Liver (tissue), 8 donors: ENCODE measurements at regions not wholly inside any gene's neighbourhood (a gene's known extent, or its start where the extent isn't known, plus 50 kb on each side); places are given as distances from the start of the nearest gene placed in this dataset.
"Not testable (repeated sequence)": the region's sequence is repeated elsewhere in the genome, so short reads cannot be mapped to it uniquely, and the experiment has no call there.

Experiments
- DNase-seq: peaks from one replicate; pipeline ENCODE4 v3.0.0-alpha.2; 2017; ENCODE audit warnings: low spot score
- H3K27ac ChIP-seq, 2 donors: one replicate each; pipeline ENCODE4 v1.7.0; 2013; ENCODE audit warnings: inconsistent platforms in 2 of 2, low read length in 2 of 2, control low read depth in 1 of 2, low read depth in 1 of 2, mild to moderate bottlenecking in 1 of 2
- H3K27me3 ChIP-seq, 4 donors: one replicate each; pipeline versions ENCODE4 v1.6.1 to v1.7.0; 2013; ENCODE audit warnings: low read length in 3 of 4, inconsistent platforms in 1 of 4, mild to moderate bottlenecking in 1 of 4, moderate library complexity in 1 of 4; ENCODE audit not compliant: control insufficient read depth in 4 of 4, insufficient read depth in 4 of 4
- H3K36me3 ChIP-seq, 4 donors: one replicate each; pipeline versions ENCODE4 v1.6.1 to v1.7.0; 2013; ENCODE audit warnings: low read length in 3 of 4, mild to moderate bottlenecking in 3 of 4, low read depth in 1 of 4, moderate library complexity in 1 of 4; ENCODE audit not compliant: control insufficient read depth in 4 of 4, insufficient read depth in 3 of 4
- H3K4me1 ChIP-seq, 4 donors: one replicate each; pipeline versions ENCODE4 v1.6.1 to v1.7.0; 2013; ENCODE audit warnings: low read length in 3 of 4, mild to moderate bottlenecking in 3 of 4, moderate library complexity in 1 of 4; ENCODE audit not compliant: control insufficient read depth in 4 of 4, insufficient read depth in 4 of 4
- H3K4me3 ChIP-seq, 3 donors: one replicate each; pipeline versions ENCODE4 v1.6.1 to v1.7.0; 2013; ENCODE audit warnings: low read length in 3 of 3, control low read depth in 1 of 3, low read depth in 1 of 3, mild to moderate bottlenecking in 1 of 3
- H3K9ac ChIP-seq, 2 donors: one replicate each; pipeline ENCODE4 v1.7.0; 2013; ENCODE audit warnings: low read length in 2 of 2, mild to moderate bottlenecking in 2 of 2, moderate library complexity in 2 of 2, control low read depth in 1 of 2, low read depth in 1 of 2
- H3K9me3 ChIP-seq, 4 donors: one replicate each; pipeline versions ENCODE4 v1.6.1 to v1.7.0; 2013; ENCODE audit warnings: low read length in 3 of 4; ENCODE audit not compliant: control insufficient read depth in 4 of 4
- CTCF ChIP-seq: fragments of 150-350 bp; IDR thresholded peaks from 2 replicates; pipeline ENCODE4 v1.5.1; 2017; ENCODE audit warnings: improper control_type of control experiment, low read depth, low read length; ENCODE audit not compliant: missing input control
- EGR1 ChIP-seq, 2 donors: IDR thresholded peaks; 2 replicates each; pipeline ENCODE4 v1.6.1; 2016 to 2018; ENCODE audit warnings: antibody characterized with exemption in 2 of 2, low read depth in 2 of 2
- FOXA1 ChIP-seq: IDR thresholded peaks from 2 replicates; pipeline ENCODE4 v1.6.1; 2016; ENCODE audit warnings: antibody characterized with exemption
- FOXA2 ChIP-seq: IDR thresholded peaks from 2 replicates; pipeline ENCODE4 v1.6.1; 2016; ENCODE audit warnings: antibody characterized with exemption
- GABPA ChIP-seq, 2 donors: IDR thresholded peaks in 1 of 2; conservative IDR thresholded peaks in 1 of 2; 2 replicates each; pipeline ENCODE4 v1.6.1; 2016; ENCODE audit warnings: antibody characterized with exemption in 2 of 2, mild to moderate bottlenecking in 1 of 2, moderate library complexity in 1 of 2
- HNF4A ChIP-seq, 2 donors: conservative IDR thresholded peaks; 2 replicates each; pipeline ENCODE4 v1.6.1; 2016; ENCODE audit warnings: antibody characterized with exemption in 2 of 2, mild to moderate bottlenecking in 2 of 2
- JUND ChIP-seq, 2 donors: IDR thresholded peaks; 2 replicates each; pipeline ENCODE4 v1.6.1; 2016; ENCODE audit warnings: antibody characterized with exemption in 2 of 2
- MAX ChIP-seq: IDR thresholded peaks from 2 replicates; pipeline ENCODE4 v1.6.1; 2016; ENCODE audit warnings: antibody characterized with exemption
- NR2F2 ChIP-seq: IDR thresholded peaks from 2 replicates; pipeline ENCODE4 v1.6.1; 2016; ENCODE audit warnings: antibody characterized with exemption
- RAD21 ChIP-seq, 2 donors: IDR thresholded peaks; 2 replicates each; pipeline ENCODE4 v1.6.1; 2016; ENCODE audit warnings: antibody characterized with exemption in 2 of 2, mild to moderate bottlenecking in 2 of 2
- RXRA ChIP-seq, 2 donors: IDR thresholded peaks; 2 replicates each; pipeline ENCODE4 v1.6.1; 2017 to 2018; ENCODE audit warnings: antibody characterized with exemption in 2 of 2, mild to moderate bottlenecking in 1 of 2
- SP1 ChIP-seq: IDR thresholded peaks from 2 replicates; pipeline ENCODE4 v1.6.1; 2018; ENCODE audit warnings: antibody characterized with exemption, mild to moderate bottlenecking
- TAF1 ChIP-seq: conservative IDR thresholded peaks from 2 replicates; pipeline ENCODE4 v1.6.1; 2016; ENCODE audit warnings: antibody characterized with exemption, mild to moderate bottlenecking
- YY1 ChIP-seq: IDR thresholded peaks from 2 replicates; pipeline ENCODE4 v1.6.1; 2016; ENCODE audit warnings: antibody characterized with exemption, mild to moderate bottlenecking
- WGBS: extraction: QIAGEN DNeasy Blood & Tissue Kit; methylation state at CpG from one replicate; pipeline ENCODE4 v1.1.7; 2013; 5-methylcytosine and 5-hydroxymethylcytosine counted together
- TF ChIP-seq, protein P1 (sequence below): IDR thresholded peaks from 2 replicates; pipeline ENCODE4 v1.6.1; 2016; ENCODE audit warnings: antibody characterized with exemption
- TF ChIP-seq, protein P2 (sequence below): IDR thresholded peaks from 2 replicates; pipeline ENCODE4 v1.6.1; 2016; ENCODE audit warnings: antibody characterized with exemption, mild to moderate bottlenecking
- TF ChIP-seq, protein P3 (sequence below): IDR thresholded peaks from 2 replicates; pipeline ENCODE4 v1.6.1; 2016; ENCODE audit warnings: antibody characterized with exemption
- donor health status: healthy.
- donor health status: healthy.
- donor health status: healthy.
- donor health status: healthy.
- donor health status: healthy.

DNA sequence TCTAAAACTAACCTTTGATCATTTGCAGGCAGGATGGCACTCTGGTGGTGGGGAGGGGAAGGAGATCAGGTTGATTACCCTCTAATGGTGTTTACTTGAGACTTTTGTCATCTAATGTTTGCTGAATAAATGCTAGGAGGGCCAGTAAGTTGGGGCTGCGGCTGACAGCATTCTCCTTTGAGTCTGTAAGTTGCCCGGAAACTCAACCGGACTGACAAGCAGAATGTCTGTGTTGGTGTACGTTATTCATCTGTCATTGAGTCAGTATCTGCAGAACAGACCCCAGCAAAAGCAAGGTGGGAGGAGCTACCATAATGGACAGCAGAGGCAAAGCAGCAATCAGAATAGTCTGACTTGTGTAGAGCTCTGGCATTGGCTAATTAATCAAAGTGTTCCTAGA, 1210.6 kb upstream of the PABPC4L start (continued):
- TF ChIP-seq SP1 (no peak), EGR1 (IDR thresholded peaks at IDR 0.05; ENCODE audit: low read depth in 2 of 2) (no peak), YY1 (no peak), RAD21 (IDR thresholded peaks at IDR 0.05) (no peak), NR2F2 (no peak), CTCF (no peak)

DNA sequence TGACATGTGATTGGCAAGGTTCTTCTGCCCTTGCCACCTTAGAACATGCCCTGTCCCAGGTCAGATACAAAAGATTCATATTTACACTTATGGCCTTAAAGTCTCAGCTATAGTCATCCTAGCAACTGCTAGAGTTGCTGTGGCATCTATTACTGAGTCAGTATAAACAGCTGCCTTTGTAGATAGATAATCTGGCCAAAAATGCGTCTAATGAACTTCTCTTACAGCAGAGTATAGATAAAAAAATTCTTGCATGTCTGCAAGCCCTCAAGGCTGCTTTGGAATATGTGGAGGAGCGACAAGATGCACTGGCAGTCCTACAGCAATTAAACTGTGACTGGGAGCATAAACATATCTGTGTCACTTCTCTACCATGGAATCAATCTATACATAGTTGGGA, 1209.7 kb upstream of the PABPC4L start:
- no peaks in the 10 kb centered on the region for H3K27me3 ChIP-seq
- no peaks in the 10 kb centered on the region for H3K4me1 ChIP-seq
- DNase-seq, result no peak
- H3K27ac ChIP-seq, result no peak overlapping the region
- no peaks in the 10 kb centered on the region for H3K9me3 ChIP-seq
- no peaks in the 10 kb centered on the region for H3K36me3 ChIP-seq
- H3K4me3 ChIP-seq, result no peak overlapping the region
- H3K9ac ChIP-seq, result no peak overlapping the region
- no peak for TF ChIP-seq RXRA (IDR thresholded peaks at IDR 0.05)
- TF ChIP-seq YY1, result no peak
- no peak for TF ChIP-seq FOXA2
- TF ChIP-seq TAF1, result no peak
- TF ChIP-seq, protein P1, sequence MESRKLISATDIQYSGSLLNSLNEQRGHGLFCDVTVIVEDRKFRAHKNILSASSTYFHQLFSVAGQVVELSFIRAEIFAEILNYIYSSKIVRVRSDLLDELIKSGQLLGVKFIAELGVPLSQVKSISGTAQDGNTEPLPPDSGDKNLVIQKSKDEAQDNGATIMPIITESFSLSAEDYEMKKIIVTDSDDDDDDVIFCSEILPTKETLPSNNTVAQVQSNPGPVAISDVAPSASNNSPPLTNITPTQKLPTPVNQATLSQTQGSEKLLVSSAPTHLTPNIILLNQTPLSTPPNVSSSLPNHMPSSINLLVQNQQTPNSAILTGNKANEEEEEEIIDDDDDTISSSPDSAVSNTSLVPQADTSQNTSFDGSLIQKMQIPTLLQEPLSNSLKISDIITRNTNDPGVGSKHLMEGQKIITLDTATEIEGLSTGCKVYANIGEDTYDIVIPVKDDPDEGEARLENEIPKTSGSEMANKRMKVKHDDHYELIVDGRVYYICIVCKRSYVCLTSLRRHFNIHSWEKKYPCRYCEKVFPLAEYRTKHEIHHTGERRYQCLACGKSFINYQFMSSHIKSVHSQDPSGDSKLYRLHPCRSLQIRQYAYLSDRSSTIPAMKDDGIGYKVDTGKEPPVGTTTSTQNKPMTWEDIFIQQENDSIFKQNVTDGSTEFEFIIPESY, result no peak
- TF ChIP-seq JUND (IDR thresholded peaks at IDR 0.05), result no peak
- TF ChIP-seq, protein P2, sequence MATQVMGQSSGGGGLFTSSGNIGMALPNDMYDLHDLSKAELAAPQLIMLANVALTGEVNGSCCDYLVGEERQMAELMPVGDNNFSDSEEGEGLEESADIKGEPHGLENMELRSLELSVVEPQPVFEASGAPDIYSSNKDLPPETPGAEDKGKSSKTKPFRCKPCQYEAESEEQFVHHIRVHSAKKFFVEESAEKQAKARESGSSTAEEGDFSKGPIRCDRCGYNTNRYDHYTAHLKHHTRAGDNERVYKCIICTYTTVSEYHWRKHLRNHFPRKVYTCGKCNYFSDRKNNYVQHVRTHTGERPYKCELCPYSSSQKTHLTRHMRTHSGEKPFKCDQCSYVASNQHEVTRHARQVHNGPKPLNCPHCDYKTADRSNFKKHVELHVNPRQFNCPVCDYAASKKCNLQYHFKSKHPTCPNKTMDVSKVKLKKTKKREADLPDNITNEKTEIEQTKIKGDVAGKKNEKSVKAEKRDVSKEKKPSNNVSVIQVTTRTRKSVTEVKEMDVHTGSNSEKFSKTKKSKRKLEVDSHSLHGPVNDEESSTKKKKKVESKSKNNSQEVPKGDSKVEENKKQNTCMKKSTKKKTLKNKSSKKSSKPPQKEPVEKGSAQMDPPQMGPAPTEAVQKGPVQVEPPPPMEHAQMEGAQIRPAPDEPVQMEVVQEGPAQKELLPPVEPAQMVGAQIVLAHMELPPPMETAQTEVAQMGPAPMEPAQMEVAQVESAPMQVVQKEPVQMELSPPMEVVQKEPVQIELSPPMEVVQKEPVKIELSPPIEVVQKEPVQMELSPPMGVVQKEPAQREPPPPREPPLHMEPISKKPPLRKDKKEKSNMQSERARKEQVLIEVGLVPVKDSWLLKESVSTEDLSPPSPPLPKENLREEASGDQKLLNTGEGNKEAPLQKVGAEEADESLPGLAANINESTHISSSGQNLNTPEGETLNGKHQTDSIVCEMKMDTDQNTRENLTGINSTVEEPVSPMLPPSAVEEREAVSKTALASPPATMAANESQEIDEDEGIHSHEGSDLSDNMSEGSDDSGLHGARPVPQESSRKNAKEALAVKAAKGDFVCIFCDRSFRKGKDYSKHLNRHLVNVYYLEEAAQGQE, result no peak
- no peak for TF ChIP-seq CTCF
- no peak for TF ChIP-seq GABPA (IDR thresholded peaks at IDR 0.05 in 1 of 2, conservative IDR thresholded peaks at IDR 0.05 in 1 of 2)
- TF ChIP-seq EGR1 (IDR thresholded peaks at IDR 0.05; ENCODE audit: low read depth in 2 of 2), result no peak
- TF ChIP-seq HNF4A (conservative IDR thresholded peaks at IDR 0.05), result no peak
- TF ChIP-seq MAX, result no peak
- TF ChIP-seq, protein P3, sequence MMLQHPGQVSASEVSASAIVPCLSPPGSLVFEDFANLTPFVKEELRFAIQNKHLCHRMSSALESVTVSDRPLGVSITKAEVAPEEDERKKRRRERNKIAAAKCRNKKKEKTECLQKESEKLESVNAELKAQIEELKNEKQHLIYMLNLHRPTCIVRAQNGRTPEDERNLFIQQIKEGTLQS, result no peak
- no peak for TF ChIP-seq FOXA1
- no peak for TF ChIP-seq SP1
- 62% methylated on average over 2 of the region's 2 CpGs for WGBS

DNA sequence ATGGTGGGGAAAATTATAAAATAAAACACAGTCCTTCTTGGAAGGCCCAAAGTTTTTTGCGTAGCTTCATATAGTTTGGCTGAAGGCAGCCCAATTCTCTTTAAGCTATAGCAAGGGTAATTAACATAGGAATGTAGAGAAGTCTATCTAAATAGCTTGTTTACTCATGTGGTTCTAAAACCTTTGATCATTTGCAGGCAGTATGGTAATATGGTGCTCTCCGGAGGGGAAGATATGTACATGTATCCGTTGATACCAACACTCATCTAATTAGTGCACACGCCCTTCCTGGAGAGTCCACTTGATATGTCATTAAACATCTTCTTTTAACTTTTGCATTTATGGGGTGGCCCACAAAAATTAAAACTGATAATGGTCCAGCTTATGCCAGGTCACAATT, 1207.7 kb upstream of the PABPC4L start:
- H3K9ac ChIP-seq, H3K9me3 ChIP-seq, H3K36me3 ChIP-seq, DNase-seq, H3K27me3 ChIP-seq, H3K4me3 ChIP-seq, H3K4me1 ChIP-seq, H3K27ac ChIP-seq: not testable (repeated sequence)
- 78% methylated on average over 4 of the region's 4 CpGs for WGBS
